ENCODE measurements at regions not wholly inside any gene's neighbourhood (a gene's known extent, or its start where the extent isn't known, plus 50 kb on each side); places are given as distances from the start of the nearest gene placed in this dataset.

DNA sequence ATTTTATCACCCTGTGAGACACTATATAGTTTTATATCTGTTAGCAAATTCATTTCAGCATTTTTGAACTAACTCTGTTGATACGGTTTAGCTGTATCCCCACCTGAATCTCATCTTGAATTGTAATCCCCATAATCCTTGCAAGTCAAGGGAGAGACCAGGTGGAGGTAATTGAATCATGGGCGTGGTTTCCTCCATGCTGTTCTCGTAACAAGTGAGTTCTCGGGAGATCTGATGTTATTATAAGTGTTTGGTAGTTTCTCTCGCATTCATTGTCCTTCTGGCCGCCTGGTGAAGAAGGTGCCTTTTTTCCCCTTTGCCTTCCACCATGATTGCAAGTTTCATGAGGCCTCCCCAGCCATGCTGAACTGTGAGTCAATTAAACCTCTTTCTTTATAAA is 53.2 kb upstream of the TMC3 start:
- Mint-ChIP-seq H3K27me3 (ENCODE audit: insufficient read depth) (no peaks in the 10 kb centered on the region), H3K4me3 (no peak overlapping the region), H3K4me1 (peaks cover 15% of the 10 kb centered on the region), H3K9me3 (peaks cover 36% of the 10 kb centered on the region), H3K36me3 (ENCODE audit: low read depth) (peaks cover 2% of the 10 kb centered on the region), H3K27ac (peak overlapping the region; percentile 45)
- DNase-seq, result no peak
- peak overlapping the region; percentile 55 for H3K4me3 ChIP-seq (ENCODE audit: low read length)
- no peaks in the 10 kb centered on the region for H3K36me3 ChIP-seq (ENCODE audit: control insufficient read depth, insufficient read depth, low read length)
- no peak overlapping the region for H3K9ac ChIP-seq (ENCODE audit: extremely low read depth, low read length, poor library complexity, severe bottlenecking)
- H3K27ac ChIP-seq (ENCODE audit: low read depth, low read length), result no peak overlapping the region
- H3K4me1 ChIP-seq (ENCODE audit: control insufficient read depth, insufficient read depth, low read length), result no peaks in the 10 kb centered on the region
- no peaks in the 10 kb centered on the region for H3K27me3 ChIP-seq (ENCODE audit: control insufficient read depth, insufficient read depth, low read length, poor library complexity, severe bottlenecking)
- no peak for TF ChIP-seq CTCF (conservative IDR thresholded peaks at IDR 0.05)
- 90 to 91% methylated on average over 4 to 6 of the region's 6 CpGs for WGBS, 2 experiments (ENCODE audit: insufficient coverage in 1 of 2, insufficient read length in 1 of 2)
- H3K9me3 ChIP-seq (ENCODE audit: control insufficient read depth, low read length), result peaks cover 36% of the 10 kb centered on the region

DNA sequence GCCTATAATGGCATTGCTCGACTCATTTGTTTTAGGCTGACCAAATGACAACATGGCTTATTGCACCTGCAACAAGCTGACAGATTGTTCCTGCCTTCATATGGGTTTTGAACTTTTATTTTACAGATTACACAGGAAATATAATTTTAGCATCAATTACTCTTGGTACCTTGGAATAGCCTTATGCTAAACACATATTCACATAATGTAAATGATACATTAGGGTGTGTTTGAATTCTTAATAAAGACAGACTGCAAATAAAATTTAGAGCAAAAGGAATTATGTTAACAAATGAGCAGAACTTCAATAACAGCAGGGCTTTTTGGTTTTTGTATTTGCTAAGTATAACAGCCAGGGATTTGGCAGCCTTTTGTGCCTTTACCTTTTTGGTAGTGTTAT is 51.9 kb upstream of the TMC3 start:
- Histone ChIP-seq H3K9me3 (ENCODE audit: control insufficient read depth, low read length) (peaks cover 23% of the 10 kb centered on the region), H3K4me3 (ENCODE audit: low read length) (no peak overlapping the region), H3K4me1 (ENCODE audit: control insufficient read depth, insufficient read depth, low read length) (no peaks in the 10 kb centered on the region), H3K27ac (ENCODE audit: low read depth, low read length) (no peak overlapping the region), H3K36me3 (ENCODE audit: control insufficient read depth, insufficient read depth, low read length) (no peaks in the 10 kb centered on the region), H3K9ac (ENCODE audit: extremely low read depth, low read length, poor library complexity, severe bottlenecking) (no peak overlapping the region), H3K27me3 (ENCODE audit: control insufficient read depth, insufficient read depth, low read length, poor library complexity, severe bottlenecking) (no peaks in the 10 kb centered on the region)
- peaks cover 24% of the 10 kb centered on the region for H3K9me3 Mint-ChIP-seq
- no peaks in the 10 kb centered on the region for H3K36me3 Mint-ChIP-seq (ENCODE audit: low read depth)
- TF ChIP-seq CTCF (conservative IDR thresholded peaks at IDR 0.05), result no peak
- no peaks in the 10 kb centered on the region for H3K27me3 Mint-ChIP-seq (ENCODE audit: insufficient read depth)
- no peak overlapping the region for H3K4me3 Mint-ChIP-seq
- no peak overlapping the region for H3K27ac Mint-ChIP-seq
- DNase-seq, result no peak
- H3K4me1 Mint-ChIP-seq, result peaks cover 15% of the 10 kb centered on the region
- WGBS, 2 experiments (ENCODE audit: insufficient coverage in 1 of 2, insufficient read length in 1 of 2), result 93 to 100% methylated on average over 1 of the region's 1 CpG

Measured in endodermal cell (in vitro differentiated cells).